ENCODE measurements at regions not wholly inside any gene's neighbourhood (a gene's known extent, or its start where the extent isn't known, plus 50 kb on each side); places are given as distances from the start of the nearest gene placed in this dataset.
"Not testable (repeated sequence)": the region's sequence is repeated elsewhere in the genome, so short reads cannot be mapped to it uniquely, and the experiment has no call there.

- no peak for DNase-seq (ENCODE audit: low spot score)
Measured at GRCh38 chr16:87028481-87029320, 288.5 kb downstream of the C16orf95 start.

GRCh38 chr16:87032554-87032953 lies 284.6 kb downstream of the C16orf95 start:
- no peak for DNase-seq (ENCODE audit: low spot score)

- DNase-seq (ENCODE audit: low spot score), result no peak
Measured at GRCh38 chr16:87033021-87033471, 284.1 kb downstream of the C16orf95 start.

- DNase-seq (ENCODE audit: low spot score), result no peak
Measured at GRCh38 chr16:87033541-87034300, 283.5 kb downstream of the C16orf95 start.

GRCh38 chr16:87034317-87034716 lies 282.9 kb downstream of the C16orf95 start:
- no peak for DNase-seq (ENCODE audit: low spot score)

- DNase-seq (ENCODE audit: low spot score), result no peak
Measured at GRCh38 chr16:87035053-87035452, 282.1 kb downstream of the C16orf95 start.

GRCh38 chr16:87037012-87037411 lies 280.2 kb downstream of the C16orf95 start:
- DNase-seq (ENCODE audit: low spot score), result no peak

GRCh38 chr16:87038528-87038927 lies 278.7 kb downstream of the C16orf95 start:
- not testable (repeated sequence) for DNase-seq (ENCODE audit: low spot score)

- DNase-seq (ENCODE audit: low spot score), result no peak
Measured at GRCh38 chr16:87040169-87041117, 276.7 kb downstream of the C16orf95 start.

- DNase-seq (ENCODE audit: low spot score), result no peak
Measured at GRCh38 chr16:87041286-87041685, 275.9 kb downstream of the C16orf95 start.

GRCh38 chr16:87042551-87043230 lies 274.5 kb downstream of the C16orf95 start:
- DNase-seq (ENCODE audit: low spot score), result no peak

GRCh38 chr16:87043231-87044031 lies 273.8 kb downstream of the C16orf95 start:
- no peak for DNase-seq (ENCODE audit: low spot score)

- DNase-seq (ENCODE audit: low spot score), result no peak
Measured at GRCh38 chr16:87044032-87044382, 273.2 kb downstream of the C16orf95 start.

- no peak for DNase-seq (ENCODE audit: low spot score)
Measured at GRCh38 chr16:87044829-87045228, 272.4 kb downstream of the C16orf95 start.

- DNase-seq (ENCODE audit: low spot score), result no peak
Measured at GRCh38 chr16:87045466-87046216, 271.6 kb downstream of the C16orf95 start.

GRCh38 chr16:87046235-87046634 lies 271.0 kb downstream of the C16orf95 start:
- DNase-seq (ENCODE audit: low spot score), result no peak

- no peak for DNase-seq (ENCODE audit: low spot score)
Measured at GRCh38 chr16:87047221-87048037, 269.8 kb downstream of the C16orf95 start.

GRCh38 chr16:87048038-87048729 lies 269.0 kb downstream of the C16orf95 start:
- DNase-seq (ENCODE audit: low spot score), result no peak

Measured in H4 (cell line).